GM18873 (cell line): ENCODE measurements at regions not wholly inside any gene's neighbourhood (a gene's known extent, or its start where the extent isn't known, plus 50 kb on each side); places are given as distances from the start of the nearest gene placed in this dataset.
"Not testable (repeated sequence)": the region's sequence is repeated elsewhere in the genome, so short reads cannot be mapped to it uniquely, and the experiment has no call there.

Experiments used
- ATAC-seq: cut with Tn5 transposase; IDR thresholded peaks from one replicate; pipeline ENCODE4 v1.9.1; 2021; ENCODE audit warnings: mild to moderate bottlenecking, moderate library complexity, moderate number of reproducible peaks; ENCODE audit not compliant: unreplicated experiment, low FRiP score

DNA sequence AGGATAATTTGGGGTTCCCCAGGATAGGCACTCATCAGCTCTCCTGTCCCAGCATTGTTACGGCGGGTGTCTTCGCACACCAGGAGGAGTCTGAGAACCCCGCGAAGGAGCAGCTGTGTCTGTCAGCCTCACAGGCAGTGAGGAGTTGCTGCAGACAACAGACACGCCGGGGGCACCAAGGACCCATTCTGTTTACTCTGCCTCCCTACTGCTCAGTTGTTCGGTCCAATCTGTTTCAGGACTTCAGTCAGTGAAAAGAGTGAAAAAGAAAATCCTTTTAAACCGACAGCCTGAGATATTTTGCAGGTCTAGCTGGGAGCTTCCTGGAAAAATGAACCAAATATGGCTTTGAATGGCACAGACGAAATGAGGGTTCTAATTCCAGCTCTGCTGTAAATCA is 288.4 kb downstream of the OMA1 start:
- ATAC-seq: no peak

GRCh38 chr1:58257003-58257402 is 289.5 kb downstream of the OMA1 start:
- no peak for ATAC-seq

DNA sequence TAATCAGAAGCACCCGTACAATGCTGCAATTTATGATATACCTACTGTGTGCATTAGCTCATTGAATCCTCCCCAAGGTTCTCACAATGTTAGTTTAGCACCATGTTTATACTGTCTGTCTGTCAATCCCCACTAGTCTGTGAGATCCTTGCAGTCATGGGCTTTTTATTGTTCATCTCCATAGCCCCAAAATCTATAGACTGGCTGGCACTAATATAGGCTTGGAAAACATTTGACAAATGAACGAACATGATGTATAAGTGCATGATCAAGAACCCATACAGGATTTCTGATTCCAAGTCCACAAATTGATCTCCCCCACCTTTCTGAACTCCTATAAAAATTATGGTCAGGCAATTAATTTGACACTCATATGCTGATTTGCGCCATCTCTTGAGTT is 290.0 kb downstream of the OMA1 start:
- no peak for ATAC-seq

DNA sequence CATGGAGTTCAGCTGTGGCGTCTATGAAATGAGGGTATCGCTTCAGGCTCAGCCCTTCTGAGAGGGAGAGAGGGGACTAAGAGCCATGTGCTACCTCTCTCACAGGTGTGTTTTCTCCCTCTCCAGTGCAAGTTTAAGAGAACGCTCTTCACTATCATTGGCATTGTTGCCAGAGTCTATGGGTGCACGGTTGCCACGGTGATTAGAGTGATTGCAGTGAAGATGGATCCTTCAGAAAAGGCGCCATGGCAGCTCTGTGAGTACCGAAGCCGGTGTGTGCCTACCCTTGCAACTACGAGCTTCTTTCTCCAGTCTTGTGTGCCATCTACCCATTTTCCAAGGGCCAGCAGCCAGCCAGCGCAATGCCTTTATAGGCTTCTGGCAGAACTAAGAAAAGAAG is 290.5 kb downstream of the OMA1 start:
- ATAC-seq: no peak

DNA sequence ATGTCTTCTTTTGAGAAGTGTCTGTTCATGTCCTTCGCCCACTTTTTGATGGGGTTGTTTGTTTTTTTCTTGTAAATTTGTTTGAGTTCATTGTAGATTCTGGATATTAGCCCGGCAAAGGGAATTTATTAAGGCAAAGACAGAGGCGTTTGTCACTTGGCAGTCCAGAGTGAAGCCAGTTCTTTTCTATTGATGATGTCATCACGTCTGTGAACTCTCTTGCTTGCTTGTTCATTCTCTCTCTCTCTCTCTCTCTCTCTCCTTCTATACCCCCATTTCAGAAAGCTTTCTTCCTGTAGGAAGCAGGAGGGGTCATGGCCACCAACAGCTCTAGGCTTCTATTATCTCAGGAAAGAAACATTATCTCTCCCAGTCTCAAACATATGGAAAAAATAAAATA is 291.3 kb downstream of the OMA1 start:
- ATAC-seq: no peak

GRCh38 chr1:58251430-58252073 is 295.0 kb downstream of the OMA1 start:
- no peak for ATAC-seq

GRCh38 chr1:58250587-58250948 is 296.0 kb downstream of the OMA1 start:
- no peak for ATAC-seq

GRCh38 chr1:58249737-58250586 is 296.6 kb downstream of the OMA1 start:
- no peak for ATAC-seq

DNA sequence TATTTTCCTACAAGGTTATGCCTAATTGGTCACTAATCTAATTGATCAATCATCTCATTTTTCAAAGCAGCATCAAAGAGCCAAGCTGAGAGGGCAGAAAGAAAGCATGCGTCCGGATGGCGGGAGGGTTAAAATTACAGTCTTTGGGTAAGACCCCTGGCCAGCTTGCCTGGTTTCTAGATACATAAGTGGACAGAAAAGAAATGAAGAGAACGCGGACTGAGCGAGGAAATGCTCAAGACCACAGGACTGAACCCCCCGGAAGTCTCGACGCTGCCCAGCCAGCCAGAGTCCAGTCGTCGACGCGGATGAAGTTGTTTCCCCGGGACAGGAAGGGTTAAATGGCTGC is 297.2 kb downstream of the OMA1 start:
- no peak for ATAC-seq

DNA sequence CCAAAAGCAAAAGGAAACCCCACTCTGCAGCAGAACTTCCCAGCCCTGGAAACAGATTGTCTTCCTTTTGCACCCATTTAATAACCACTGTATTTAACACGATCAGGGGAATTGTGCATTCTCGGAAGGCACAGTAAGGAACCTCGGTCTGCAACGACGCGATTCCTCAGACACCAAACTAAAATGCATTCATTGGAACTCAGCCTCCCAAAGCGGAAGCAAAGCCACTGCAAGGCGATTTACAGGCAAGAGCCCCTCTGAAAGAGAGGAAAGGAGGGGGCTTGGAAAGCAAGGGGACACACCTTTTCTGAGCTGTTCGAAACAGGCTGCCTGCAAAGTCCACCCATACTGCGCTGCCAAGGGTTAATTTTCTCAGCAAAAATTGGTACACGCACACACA is 297.7 kb downstream of the OMA1 start:
- ATAC-seq: no peak

- ATAC-seq: no peak
Measured at GRCh38 chr1:58248072-58248471, 298.5 kb downstream of the OMA1 start.

GRCh38 chr1:58246549-58246948 is 300.0 kb downstream of the OMA1 start:
- ATAC-seq: no peak

GRCh38 chr1:58244872-58245271 is 301.7 kb downstream of the OMA1 start:
- ATAC-seq: no peak

DNA sequence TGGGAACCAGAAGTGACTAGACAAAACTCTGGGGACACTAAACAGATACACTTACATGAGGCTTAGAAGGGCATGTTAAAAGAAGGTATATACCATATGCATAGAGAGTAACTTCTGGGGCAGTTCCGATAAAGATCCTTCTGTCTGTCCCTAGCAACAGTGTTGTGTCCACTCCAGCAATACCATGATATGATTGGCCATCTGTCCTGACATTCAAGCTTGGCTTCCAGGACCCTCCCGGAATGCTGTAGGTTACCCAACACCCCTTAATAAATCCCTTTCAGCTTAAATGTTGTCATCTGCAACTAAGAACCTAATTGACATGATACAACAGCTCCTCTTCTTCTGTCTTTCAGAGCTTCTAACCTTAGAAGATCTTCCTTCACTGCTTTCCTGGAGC is 307.7 kb downstream of the OMA1 start:
- no peak for ATAC-seq

DNA sequence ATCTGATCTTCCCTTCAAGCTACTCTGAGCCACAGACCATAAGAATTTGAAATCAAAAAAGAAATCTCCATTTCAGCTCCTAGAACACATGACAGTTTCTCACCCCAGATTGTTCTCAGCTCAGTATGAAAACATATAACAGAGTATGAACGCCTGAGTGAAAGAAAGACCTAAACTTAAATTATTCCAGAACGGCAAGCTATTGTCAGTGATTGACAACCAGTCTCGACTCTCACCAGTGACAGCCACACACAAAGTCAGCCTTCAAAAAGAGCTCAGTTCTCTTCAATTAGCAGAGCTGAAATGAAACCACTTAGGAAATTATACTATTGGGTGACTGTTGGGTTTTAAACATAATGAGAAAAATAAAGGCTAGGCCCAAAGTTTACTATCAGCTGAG is 312.8 kb downstream of the OMA1 start:
- no peak for ATAC-seq

GRCh38 chr1:58231204-58231603 is 315.3 kb downstream of the OMA1 start:
- ATAC-seq: no peak

DNA sequence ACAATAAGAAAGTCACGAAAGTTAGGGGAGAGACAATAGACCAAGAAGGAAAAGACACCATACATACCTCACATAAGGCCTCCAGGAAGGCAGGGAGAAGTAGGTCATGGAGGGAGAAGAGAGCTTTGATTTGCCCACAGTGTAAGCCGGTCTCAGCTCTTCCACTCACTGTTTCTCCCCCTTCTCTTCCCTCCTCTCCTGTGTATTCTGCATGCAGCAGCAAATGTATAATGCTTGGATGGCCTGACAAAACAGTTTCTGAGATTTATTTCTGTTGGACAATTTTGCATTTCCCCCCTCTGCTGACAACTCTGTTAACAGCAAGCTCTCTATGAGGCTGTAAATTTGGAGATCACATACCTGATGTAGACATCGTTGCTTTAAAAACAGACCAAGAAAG is 318.9 kb downstream of the OMA1 start:
- no peak for ATAC-seq

DNA sequence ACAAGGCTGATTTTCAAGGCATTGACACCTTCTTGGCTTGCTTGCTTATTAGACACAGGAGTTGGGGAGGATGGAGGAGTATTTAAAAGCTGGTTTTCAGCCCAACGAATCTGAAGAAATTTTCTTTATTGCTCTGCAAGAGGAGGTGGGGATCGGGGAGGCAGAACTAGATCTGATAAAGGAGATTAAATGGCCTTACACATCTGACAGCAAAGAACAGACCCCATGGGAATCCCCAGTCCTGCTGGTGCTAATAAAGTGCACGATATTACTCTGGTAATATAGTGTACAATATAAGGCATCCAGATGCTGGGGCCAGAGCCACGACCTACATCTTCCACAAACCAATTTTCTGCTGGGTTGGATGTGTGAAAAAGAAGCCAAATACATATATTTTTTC is 323.0 kb downstream of the OMA1 start:
- ATAC-seq: no peak

- no peak for ATAC-seq
Measured at GRCh38 chr1:58220836-58221472, 325.6 kb downstream of the OMA1 start.

- not testable (repeated sequence) for ATAC-seq
Measured at GRCh38 chr1:58216169-58216568, 330.4 kb downstream of the OMA1 start.

- no peak for ATAC-seq
Measured at GRCh38 chr1:58214674-58215073, 331.9 kb downstream of the OMA1 start.

- ATAC-seq: no peak
Measured at GRCh38 chr1:58211869-58212268, 334.7 kb downstream of the OMA1 start.
